GM20000 (cell line): ENCODE measurements at regions not wholly inside any gene's neighbourhood (a gene's known extent, or its start where the extent isn't known, plus 50 kb on each side); places are given as distances from the start of the nearest gene placed in this dataset.

ENCODE experiments used
- DNase-seq: peaks from one replicate; pipeline ENCODE4 v3.0.0; 2012; ENCODE audit warnings: low spot score
- CTCF ChIP-seq: IDR thresholded peaks from 2 replicates; pipeline ENCODE4 v1.5.1; 2012; ENCODE audit warnings: mild to moderate bottlenecking, control low read depth; ENCODE audit errors: extremely low read depth, missing control alignments

GRCh38 chr11:23653071-23653675 is 792.9 kb upstream of the CCDC179 start:
- no peak for TF ChIP-seq CTCF
- no peak for DNase-seq

GRCh38 chr11:23668324-23668723 is 808.0 kb upstream of the CCDC179 start:
- TF ChIP-seq CTCF = no peak
- DNase-seq = no peak

- DNase-seq = no peak
- no peak for TF ChIP-seq CTCF
These were observed 813.1 kb upstream of the CCDC179 start for GRCh38 chr11:23673366-23673765.

GRCh38 chr11:23674866-23675265 is 814.6 kb upstream of the CCDC179 start:
- no peak for DNase-seq
- no peak for TF ChIP-seq CTCF

GRCh38 chr11:23679041-23679440 is 817.8 kb upstream of the LUZP2 start:
- TF ChIP-seq CTCF = no peak
- DNase-seq = no peak

GRCh38 chr11:23679981-23680380 is 816.9 kb upstream of the LUZP2 start:
- TF ChIP-seq CTCF = no peak
- DNase-seq = no peak

GRCh38 chr11:23680488-23681230 is 816.2 kb upstream of the LUZP2 start:
- no peak for DNase-seq
- TF ChIP-seq CTCF = no peak
